HG02970 (cell line): ENCODE measurements at regions not wholly inside any gene's neighbourhood (a gene's known extent, or its start where the extent isn't known, plus 50 kb on each side); places are given as distances from the start of the nearest gene placed in this dataset.
"Not testable (repeated sequence)": the region's sequence is repeated elsewhere in the genome, so short reads cannot be mapped to it uniquely, and the experiment has no call there.

Experiments
- ATAC-seq: cut with Tn5 transposase; IDR thresholded peaks from one replicate; pipeline ENCODE4 v1.9.1; 2021; ENCODE audit warnings: mild to moderate bottlenecking, moderate library complexity, moderate number of reproducible peaks; ENCODE audit not compliant: unreplicated experiment, low FRiP score

- no peak for ATAC-seq
These were observed 740.1 kb upstream of the SPRY2 start for GRCh38 chr13:81080911-81081454.

DNA sequence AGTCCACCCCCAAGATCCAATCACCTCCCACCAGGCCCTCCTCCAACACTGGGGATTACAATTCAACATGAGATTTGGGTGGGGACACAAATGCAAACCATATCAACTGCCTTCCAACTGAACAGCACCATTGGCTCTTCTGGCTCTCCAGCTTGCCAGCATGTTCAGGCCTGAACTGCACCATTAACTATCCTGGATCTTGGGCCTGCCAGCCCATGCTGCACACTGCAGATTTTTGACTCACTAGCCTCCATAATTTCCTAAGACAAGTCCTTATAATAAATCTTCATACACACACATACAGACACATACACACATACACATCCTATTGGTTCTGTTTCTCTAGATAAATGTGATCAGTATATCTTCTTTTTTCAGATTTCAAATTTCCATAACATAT is 737.1 kb upstream of the SPRY2 start:
- no peak for ATAC-seq

DNA sequence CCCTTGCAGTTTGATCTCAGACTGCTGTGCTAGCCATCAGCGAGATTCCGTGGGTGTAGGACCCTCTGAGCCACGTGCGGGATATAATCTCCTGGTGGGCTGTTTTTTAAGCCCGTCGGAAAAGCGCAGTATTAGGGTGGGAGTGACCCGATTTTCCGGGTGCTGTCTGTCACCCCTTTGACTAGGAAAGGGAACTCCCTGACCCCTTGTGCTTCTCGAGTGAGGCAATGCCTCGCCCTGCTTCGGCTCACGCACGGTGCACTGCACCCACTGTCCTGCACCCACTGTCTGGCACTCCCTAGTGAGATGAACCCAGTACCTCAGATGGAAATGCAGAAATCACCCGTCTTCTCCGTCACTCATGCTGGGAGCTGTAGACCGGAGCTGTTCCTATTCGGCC is 728.9 kb upstream of the SPRY2 start:
- ATAC-seq: not testable (repeated sequence)

- ATAC-seq: no peak
These were observed 718.0 kb upstream of the SPRY2 start for GRCh38 chr13:81058916-81059290.

DNA sequence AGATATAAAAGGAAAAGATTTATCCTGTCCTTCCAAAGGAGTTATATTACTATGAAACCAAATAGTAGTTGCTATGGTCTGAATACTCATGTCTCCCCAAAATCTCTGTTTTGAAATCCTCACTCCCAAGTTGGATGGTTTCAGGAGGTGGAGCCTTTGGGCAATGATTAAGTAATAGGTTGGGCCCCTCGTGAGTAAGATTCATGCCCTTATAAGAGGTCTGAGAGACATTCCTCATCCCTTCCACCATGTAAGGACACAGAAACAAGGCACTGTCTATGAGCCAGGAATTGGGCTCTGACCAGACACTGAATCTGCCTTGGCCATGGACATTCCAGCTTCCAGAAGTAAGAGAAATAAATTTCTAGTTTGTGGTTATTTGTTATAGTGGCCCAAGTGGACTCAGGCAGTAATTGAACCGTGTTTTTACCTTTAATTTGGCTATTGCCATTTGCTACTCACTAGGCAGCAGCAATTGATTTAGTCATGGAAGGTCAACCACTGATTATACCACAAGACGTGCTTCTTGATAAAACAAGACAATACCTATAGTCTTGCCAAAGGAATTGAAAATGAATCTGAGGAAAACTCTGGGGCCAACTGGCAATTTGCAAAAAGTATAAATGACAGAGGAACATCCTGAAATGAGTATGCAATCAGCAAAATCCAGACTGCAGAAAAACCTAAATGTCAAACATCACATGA is 717.4 kb upstream of the SPRY2 start:
- no peak for ATAC-seq

DNA sequence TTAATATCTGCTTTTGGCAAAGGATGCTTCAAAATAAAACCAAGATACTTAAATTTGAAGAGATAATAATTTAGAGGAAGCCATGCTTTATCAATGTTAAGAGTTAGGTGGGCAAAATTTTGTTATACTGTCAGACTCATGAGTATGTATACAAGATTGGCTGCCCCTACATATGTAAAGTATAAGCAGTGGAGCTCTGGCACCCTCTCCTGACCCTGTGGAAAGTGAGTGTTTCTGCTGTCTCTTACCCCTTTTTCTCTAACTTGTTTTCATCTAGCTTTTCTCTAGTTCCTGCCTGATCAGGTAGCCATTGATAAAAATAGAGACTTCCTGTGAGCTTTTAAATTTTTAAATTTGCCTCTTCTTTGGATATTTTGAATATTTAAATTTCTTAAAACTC is 710.9 kb upstream of the SPRY2 start:
- no peak for ATAC-seq

DNA sequence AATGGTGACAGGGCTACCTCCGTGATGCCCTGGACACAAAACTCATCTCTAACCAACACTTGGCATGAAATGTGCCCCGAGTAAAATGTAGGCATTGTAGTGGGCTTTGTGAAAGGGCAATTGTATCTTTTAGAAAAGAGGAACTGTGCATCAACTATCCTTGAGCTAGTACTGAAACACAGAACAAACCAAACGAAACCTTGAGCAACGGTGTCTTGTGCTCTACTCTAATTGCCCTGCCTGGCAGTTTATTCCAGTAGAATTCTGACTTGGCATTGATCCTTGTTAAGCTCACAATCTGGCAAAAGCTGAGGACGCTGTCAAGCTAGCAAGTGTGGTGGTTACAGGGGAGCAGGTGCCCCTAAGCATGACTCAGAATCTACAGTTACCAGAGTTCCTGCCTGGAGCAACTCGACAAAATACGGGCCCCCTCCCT is 707.1 kb upstream of the SPRY2 start:
- no peak for ATAC-seq

- ATAC-seq: no peak
These were observed 700.8 kb upstream of the SPRY2 start for GRCh38 chr13:81041761-81042160.

- ATAC-seq: no peak
These were observed 691.1 kb upstream of the SPRY2 start for GRCh38 chr13:81031996-81032395.

GRCh38 chr13:81025091-81025490 is 684.2 kb upstream of the SPRY2 start:
- ATAC-seq: no peak

DNA sequence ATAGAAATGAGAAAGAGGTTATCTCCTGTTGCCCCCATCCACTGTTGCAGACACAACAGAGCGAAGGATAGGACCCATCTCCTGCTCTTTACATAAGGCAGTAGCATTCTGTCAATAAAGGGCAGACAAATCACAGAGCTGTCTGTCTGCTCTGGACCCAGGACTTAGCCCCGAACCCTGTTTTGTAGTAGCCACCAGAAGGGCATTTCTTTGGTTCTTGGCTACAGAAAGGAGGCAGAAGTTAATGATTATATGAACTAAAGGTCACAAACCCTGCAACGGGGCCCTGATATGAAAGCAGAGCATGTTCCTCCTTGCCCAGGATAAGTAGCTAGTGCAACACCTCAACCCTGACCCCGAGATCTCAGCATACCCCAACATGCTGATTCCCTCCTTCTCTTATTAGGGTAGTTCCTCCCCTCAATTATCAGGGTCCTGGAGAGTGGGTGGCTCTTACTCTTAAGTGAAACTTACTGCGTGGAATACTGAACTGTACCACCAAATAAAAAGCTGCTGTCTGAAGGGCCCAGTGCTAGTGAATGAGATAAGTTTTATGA is 680.4 kb upstream of the SPRY2 start:
- no peak for ATAC-seq

- ATAC-seq: no peak
These were observed 679.1 kb upstream of the SPRY2 start for GRCh38 chr13:81020010-81020409.

- ATAC-seq: no peak
These were observed 678.0 kb upstream of the SPRY2 start for GRCh38 chr13:81018936-81019335.

DNA sequence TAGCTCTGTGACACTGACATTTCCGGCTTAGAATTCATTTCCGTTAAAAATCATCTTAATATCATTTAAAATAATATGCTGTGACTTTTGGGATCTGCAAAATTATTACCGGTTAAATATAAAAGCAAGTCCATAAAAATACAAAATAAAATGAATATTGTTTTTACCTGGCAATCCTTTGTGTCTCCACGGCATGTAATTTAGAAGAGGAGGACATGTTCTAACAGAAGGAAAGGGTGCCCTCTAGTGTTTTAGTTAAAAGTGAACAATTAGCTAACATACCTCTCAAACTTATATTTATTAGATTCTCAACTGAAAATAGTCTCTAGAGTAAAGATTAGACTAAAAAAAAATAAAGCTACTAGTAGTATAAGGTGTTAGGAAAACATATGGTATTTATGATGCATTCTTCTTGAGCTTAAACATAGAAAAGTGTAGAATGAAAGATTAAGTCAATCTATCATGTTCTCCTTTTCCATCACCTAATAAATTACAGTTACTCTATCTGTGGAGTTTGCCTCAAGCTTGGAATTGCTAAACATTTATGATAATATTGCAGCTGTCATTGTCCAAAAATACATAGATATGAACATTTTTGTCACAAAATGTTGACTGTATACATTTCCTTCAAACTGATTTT is 676.7 kb upstream of the SPRY2 start:
- ATAC-seq: peak; percentile 80

DNA sequence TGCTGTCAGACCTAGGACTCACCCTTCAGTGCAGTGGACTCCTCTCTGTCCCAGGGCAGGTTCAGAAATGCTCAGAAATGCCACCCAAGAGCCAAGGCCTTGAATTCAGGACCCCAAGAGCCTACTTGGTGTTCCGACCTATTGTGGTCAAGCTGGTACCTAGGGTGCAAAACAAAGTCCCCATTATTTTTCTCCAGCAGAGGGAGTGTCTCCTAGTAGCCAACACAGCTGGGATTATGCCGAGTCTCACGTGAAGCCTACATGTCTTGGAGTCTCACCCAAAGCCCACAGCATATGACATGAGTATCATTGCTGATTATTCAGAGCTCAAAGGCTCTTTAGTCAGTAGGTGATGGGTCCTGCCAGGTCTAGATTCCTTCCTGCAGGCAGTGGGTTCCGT is 671.1 kb upstream of the SPRY2 start:
- ATAC-seq: no peak

GRCh38 chr13:81001828-81002385 is 661.0 kb upstream of the SPRY2 start:
- no peak for ATAC-seq

DNA sequence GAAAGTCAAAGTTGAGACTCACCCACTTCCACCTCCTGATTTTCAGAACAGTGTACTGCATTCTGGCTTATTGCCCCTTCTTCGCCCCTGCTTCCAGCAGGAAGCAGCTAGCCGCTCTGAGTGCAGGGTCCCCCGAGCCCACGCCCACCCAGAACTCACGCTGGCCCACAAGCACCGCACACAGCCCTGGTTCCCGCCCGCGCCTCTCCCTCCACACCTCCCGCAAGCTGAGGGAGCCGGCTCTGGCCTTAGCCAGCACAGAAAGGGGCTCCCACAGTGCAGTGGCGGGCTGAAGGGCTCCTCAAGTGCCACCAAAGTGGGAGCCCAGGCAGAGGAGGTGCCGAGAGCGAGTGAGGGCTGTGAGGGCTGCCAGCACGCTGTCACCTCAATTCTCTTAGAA is 657.7 kb upstream of the SPRY2 start:
- not testable (repeated sequence) for ATAC-seq

- ATAC-seq: no peak
These were observed 648.8 kb upstream of the SPRY2 start for GRCh38 chr13:80989747-80990146.

DNA sequence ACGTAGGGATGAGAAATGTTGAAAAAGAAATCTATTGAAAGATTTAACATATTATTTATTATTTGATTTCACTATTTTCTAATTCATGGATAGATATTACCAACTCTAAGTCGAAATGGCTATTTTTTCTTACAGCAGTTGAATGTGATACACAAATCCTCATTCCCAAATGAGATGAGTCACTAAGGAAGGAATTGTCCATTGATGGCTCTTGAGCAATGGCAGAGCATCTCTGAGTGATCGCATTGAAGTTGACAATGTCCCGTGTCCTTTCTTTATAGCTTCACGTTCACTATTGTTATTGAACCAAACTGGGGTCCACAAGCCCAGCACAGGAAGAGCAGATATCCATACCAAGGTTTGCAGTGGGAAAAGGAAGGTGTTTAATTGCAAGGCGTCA is 648.3 kb upstream of the SPRY2 start:
- no peak for ATAC-seq

DNA sequence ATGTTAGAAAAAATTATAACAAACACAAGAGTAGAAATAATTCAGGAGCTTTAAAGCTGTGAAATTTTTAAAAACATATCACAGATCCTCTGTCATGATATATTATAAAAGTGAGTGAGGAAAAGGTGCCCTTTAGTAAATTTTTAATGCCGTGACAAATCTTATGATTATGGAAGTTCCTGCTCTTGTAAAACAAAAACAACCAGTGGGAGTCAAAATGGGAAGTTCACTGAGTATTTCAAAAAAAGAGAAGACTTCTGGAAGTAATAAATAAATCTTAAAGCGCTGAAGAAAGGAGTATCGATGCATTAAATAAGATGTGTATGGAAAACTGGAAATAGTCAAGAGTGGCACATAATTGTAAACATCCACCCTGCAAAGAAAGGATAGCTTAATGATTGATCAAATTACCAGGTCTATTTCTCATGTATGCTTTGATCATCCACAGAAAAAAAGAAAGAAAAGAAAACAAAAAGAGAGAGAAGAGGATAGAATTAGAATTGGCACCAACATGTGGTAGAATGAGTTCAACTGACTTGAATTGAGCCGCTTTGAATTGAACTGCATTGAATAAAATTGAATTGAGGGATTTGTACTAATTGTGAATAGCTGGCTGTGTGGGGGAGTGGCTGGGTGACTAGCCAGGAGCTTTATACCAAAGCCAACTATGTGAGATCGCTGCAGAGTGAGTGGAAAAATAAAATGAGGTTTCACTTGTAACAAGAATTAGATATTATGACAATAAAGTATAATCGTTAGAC is 647.6 kb upstream of the SPRY2 start:
- ATAC-seq: no peak
